ENCODE measurements at regions not wholly inside any gene's neighbourhood (a gene's known extent, or its start where the extent isn't known, plus 50 kb on each side); places are given as distances from the start of the nearest gene placed in this dataset.

GRCh38 chr1:60280256-60280655 is 206.7 kb upstream of the C1orf87 start:
- no peaks in the 10 kb centered on the region for H3K36me3 ChIP-seq (ENCODE audit: control insufficient read depth, insufficient read depth, low read length)
- no peaks in the 10 kb centered on the region for H3K9me3 ChIP-seq (ENCODE audit: control insufficient read depth, insufficient read depth, low read length)
- peaks cover 8% of the 10 kb centered on the region for H3K4me1 ChIP-seq (ENCODE audit: control insufficient read depth, insufficient read depth, low read length)
- DNase-seq (ENCODE audit: low read depth in 4 of 6, low spot score in 6 of 6): peak in 4 of 6 donors; percentile 42 to 88 (median 67)
- 25% methylated on average over 1 of the region's 3 CpGs for WGBS (ENCODE audit: insufficient coverage)
- H3K27ac ChIP-seq (ENCODE audit: low read depth, low read length): peak overlapping the region; percentile 61
- H3K4me3 ChIP-seq (ENCODE audit: low read depth, low read length): no peak overlapping the region
- H3K27me3 ChIP-seq (ENCODE audit: control insufficient read depth, insufficient read depth, low read length): no peaks in the 10 kb centered on the region

- Histone ChIP-seq H3K36me3 (ENCODE audit: control insufficient read depth, insufficient read depth, low read length) (no peaks in the 10 kb centered on the region), H3K4me3 (ENCODE audit: low read depth, low read length) (no peak overlapping the region), H3K9me3 (ENCODE audit: control insufficient read depth, insufficient read depth, low read length) (no peaks in the 10 kb centered on the region), H3K27me3 (ENCODE audit: control insufficient read depth, insufficient read depth, low read length) (no peaks in the 10 kb centered on the region), H3K4me1 (ENCODE audit: control insufficient read depth, insufficient read depth, low read length) (peaks cover 8% of the 10 kb centered on the region), H3K27ac (ENCODE audit: low read depth, low read length) (no peak overlapping the region)
- peak in 1 of 6 donors; percentile 3 for DNase-seq (ENCODE audit: low read depth in 4 of 6, low spot score in 6 of 6)
Measured at GRCh38 chr1:60279798-60280197, 206.2 kb upstream of the C1orf87 start.

GRCh38 chr1:60277269-60277668 is 203.7 kb upstream of the C1orf87 start:
- Histone ChIP-seq H3K4me3 (ENCODE audit: low read depth, low read length) (no peak overlapping the region), H3K27me3 (ENCODE audit: control insufficient read depth, insufficient read depth, low read length) (no peaks in the 10 kb centered on the region), H3K36me3 (ENCODE audit: control insufficient read depth, insufficient read depth, low read length) (no peaks in the 10 kb centered on the region), H3K9me3 (ENCODE audit: control insufficient read depth, insufficient read depth, low read length) (no peaks in the 10 kb centered on the region), H3K4me1 (ENCODE audit: control insufficient read depth, insufficient read depth, low read length) (peaks cover 8% of the 10 kb centered on the region), H3K27ac (ENCODE audit: low read depth, low read length) (no peak overlapping the region)
- no peak for DNase-seq (ENCODE audit: low read depth in 4 of 6, low spot score in 6 of 6)
- no CpG with 5 or more reads among the region's 2 CpGs for WGBS (ENCODE audit: insufficient coverage)

DNA sequence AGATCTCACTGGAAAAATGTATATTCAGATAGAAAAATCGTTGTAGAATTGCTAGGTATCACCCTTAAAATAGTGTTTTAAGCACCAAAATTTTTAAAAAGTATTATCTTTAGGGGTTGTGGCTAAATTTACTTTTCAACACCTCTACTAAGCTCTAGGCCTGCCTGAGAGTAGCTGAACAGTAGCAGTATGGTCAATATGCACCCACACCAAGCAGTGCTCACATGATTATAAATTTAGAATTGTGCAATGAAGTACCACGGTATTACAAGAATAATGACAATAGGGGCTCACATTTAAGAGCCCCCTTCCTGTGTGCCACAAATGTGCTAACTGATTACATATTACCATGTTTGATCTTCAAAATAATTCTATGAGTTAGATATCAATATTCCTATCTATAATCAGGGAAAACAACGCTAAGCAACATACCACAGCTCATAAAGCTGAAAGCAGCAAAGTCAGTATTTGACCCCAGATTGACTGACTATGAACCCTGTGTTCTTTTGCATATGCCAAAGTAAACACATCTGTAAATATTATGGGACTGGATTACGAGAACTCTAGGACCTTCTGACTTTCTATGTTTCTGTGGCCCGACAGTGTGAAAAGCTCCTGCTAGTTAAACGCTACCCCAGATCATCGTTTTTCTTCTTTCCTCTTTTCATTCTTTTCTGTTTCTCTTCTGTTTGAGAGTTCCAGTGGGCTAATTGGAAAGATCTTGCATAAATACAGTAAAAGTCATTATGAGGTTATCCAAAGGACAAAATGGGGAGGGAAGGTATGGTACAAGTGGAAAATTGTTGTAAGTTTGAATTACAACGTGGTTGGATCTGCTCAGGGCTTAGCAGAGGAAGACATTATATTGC is 201.1 kb upstream of the C1orf87 start:
- no peak overlapping the region for H3K27ac ChIP-seq (ENCODE audit: low read depth, low read length)
- DNase-seq (ENCODE audit: low read depth in 4 of 6, low spot score in 6 of 6): peak in 1 of 6 donors; percentile 38
- no peak overlapping the region for H3K4me3 ChIP-seq (ENCODE audit: low read depth, low read length)
- H3K4me1 ChIP-seq (ENCODE audit: control insufficient read depth, insufficient read depth, low read length): no peaks in the 10 kb centered on the region
- H3K27me3 ChIP-seq (ENCODE audit: control insufficient read depth, insufficient read depth, low read length): no peaks in the 10 kb centered on the region
- H3K36me3 ChIP-seq (ENCODE audit: control insufficient read depth, insufficient read depth, low read length): no peaks in the 10 kb centered on the region
- no peaks in the 10 kb centered on the region for H3K9me3 ChIP-seq (ENCODE audit: control insufficient read depth, insufficient read depth, low read length)
- 83% methylated on average over 1 of the region's 8 CpGs for WGBS (ENCODE audit: insufficient coverage)

- Histone ChIP-seq H3K36me3 (ENCODE audit: control insufficient read depth, insufficient read depth, low read length) (no peaks in the 10 kb centered on the region), H3K27me3 (ENCODE audit: control insufficient read depth, insufficient read depth, low read length) (no peaks in the 10 kb centered on the region), H3K9me3 (ENCODE audit: control insufficient read depth, insufficient read depth, low read length) (no peaks in the 10 kb centered on the region), H3K4me3 (ENCODE audit: low read depth, low read length) (no peak overlapping the region), H3K4me1 (ENCODE audit: control insufficient read depth, insufficient read depth, low read length) (no peaks in the 10 kb centered on the region), H3K27ac (ENCODE audit: low read depth, low read length) (no peak overlapping the region)
- no peak for DNase-seq (ENCODE audit: low read depth in 4 of 6, low spot score in 6 of 6)
- WGBS (ENCODE audit: insufficient coverage): no CpG with 5 or more reads among the region's 1 CpG
Measured at GRCh38 chr1:60273185-60273584, 199.6 kb upstream of the C1orf87 start.

DNA sequence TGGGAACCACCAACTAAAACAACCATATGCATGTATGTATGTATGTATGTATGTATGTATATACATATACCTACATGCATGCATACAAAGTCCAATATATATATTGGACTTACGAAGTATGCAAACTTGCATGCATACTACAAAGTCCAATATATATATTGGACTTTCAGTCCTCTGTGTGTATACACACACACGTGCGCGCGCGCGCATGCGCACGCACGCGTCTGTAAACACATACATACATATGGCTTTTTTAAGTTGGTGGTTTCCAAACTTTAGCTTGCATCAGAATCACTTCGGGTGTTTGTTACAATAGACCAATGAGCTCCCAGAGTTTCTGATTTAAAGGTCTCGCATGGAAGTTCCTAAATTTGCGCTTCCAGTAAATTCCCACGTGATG is 197.5 kb upstream of the C1orf87 start:
- Histone ChIP-seq H3K4me3 (ENCODE audit: low read depth, low read length) (no peak overlapping the region), H3K9me3 (ENCODE audit: control insufficient read depth, insufficient read depth, low read length) (no peaks in the 10 kb centered on the region), H3K4me1 (ENCODE audit: control insufficient read depth, insufficient read depth, low read length) (no peaks in the 10 kb centered on the region), H3K27ac (ENCODE audit: low read depth, low read length) (no peak overlapping the region), H3K27me3 (ENCODE audit: control insufficient read depth, insufficient read depth, low read length) (no peaks in the 10 kb centered on the region), H3K36me3 (ENCODE audit: control insufficient read depth, insufficient read depth, low read length) (no peaks in the 10 kb centered on the region)
- 98% methylated on average over 4 of the region's 15 CpGs for WGBS (ENCODE audit: insufficient coverage)
- no peak for DNase-seq (ENCODE audit: low read depth in 4 of 6, low spot score in 6 of 6)

DNA sequence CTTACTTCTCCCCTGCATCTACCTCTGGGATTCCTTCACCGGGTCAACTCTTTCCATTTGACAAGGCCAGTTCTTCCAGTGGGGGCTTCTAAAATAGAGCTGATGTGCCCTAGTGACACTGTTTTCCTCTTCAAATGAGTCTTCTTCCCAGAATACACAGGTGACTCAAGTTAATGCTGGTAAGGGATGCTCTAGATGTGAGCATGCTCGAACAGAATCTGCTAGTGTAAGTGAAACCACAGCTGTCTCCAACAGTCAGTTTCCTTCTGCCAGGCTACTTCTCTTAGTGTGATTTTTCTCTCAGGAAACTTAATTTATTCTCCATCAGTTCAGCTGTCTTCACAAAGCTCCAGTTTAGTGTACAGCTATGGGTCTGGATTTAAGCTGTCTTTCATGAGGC is 194.9 kb upstream of the C1orf87 start:
- WGBS (ENCODE audit: insufficient coverage): 100% methylated on average over 1 of the region's 2 CpGs
- no peak overlapping the region for H3K27ac ChIP-seq (ENCODE audit: low read depth, low read length)

DNA sequence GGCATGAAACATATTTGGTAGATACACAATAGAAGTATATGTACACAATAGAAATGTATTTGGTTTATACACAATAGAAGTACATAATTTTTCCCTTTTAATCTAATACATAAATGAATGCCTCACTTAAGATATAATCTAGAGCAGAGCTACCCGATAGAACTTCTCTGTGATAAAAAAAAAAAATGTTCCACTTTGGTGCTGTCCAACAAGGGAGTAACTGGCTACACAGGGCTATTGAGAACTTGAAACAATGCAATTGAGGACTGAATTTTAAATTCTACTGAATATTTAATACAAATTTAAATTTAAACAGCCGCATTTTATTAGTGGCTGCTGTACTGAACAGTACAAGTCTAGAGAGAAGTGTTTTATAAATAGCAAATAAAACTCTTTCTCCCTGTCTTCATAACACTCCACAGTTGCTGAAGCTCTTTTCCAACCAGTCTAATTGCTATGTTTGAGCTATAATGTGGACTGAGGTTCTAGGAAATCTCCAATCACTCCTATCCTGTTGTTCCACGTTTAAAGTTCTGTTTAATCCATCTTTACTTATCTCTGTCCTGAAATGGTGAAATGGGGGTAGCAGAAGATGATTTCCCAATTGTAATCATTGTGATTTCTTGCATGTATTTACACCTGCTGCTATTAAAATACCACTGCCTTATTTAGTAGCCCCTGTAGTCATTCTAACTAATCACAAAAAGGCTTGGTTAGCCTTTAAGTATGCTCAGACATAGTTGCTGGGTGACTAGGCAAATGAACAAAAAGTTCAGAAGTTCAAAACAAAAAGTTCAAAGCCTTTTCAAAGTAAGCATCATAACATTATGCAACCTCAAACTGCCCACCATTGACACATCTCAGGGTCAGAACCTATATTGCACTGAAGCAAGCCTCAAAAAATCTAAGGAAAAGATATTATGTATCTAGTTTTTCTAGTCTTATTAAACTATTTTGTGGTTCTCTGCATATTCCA is 192.3 kb upstream of the C1orf87 start:
- WGBS (ENCODE audit: insufficient coverage): no CpG with 5 or more reads among the region's 3 CpGs

More for the DNA sequence above, 194.9 kb upstream of the C1orf87 start:
- Histone ChIP-seq H3K4me3 (ENCODE audit: low read depth, low read length) (no peak overlapping the region), H3K36me3 (ENCODE audit: control insufficient read depth, insufficient read depth, low read length) (no peaks in the 10 kb centered on the region), H3K9me3 (ENCODE audit: control insufficient read depth, insufficient read depth, low read length) (no peaks in the 10 kb centered on the region), H3K27me3 (ENCODE audit: control insufficient read depth, insufficient read depth, low read length) (no peaks in the 10 kb centered on the region), H3K4me1 (ENCODE audit: control insufficient read depth, insufficient read depth, low read length) (no peaks in the 10 kb centered on the region)
- DNase-seq (ENCODE audit: low read depth in 4 of 6, low spot score in 6 of 6): no peak

GRCh38 chr1:60262701-60263100 is 189.1 kb upstream of the C1orf87 start:
- Histone ChIP-seq H3K4me1 (ENCODE audit: control insufficient read depth, insufficient read depth, low read length) (no peaks in the 10 kb centered on the region), H3K36me3 (ENCODE audit: control insufficient read depth, insufficient read depth, low read length) (no peaks in the 10 kb centered on the region)

More for the DNA sequence above, 192.3 kb upstream of the C1orf87 start:
- H3K4me1 ChIP-seq (ENCODE audit: control insufficient read depth, insufficient read depth, low read length): no peaks in the 10 kb centered on the region
- H3K27me3 ChIP-seq (ENCODE audit: control insufficient read depth, insufficient read depth, low read length): no peaks in the 10 kb centered on the region
- no peak for DNase-seq (ENCODE audit: low read depth in 4 of 6, low spot score in 6 of 6)
- H3K4me3 ChIP-seq (ENCODE audit: low read depth, low read length): no peak overlapping the region
- H3K36me3 ChIP-seq (ENCODE audit: control insufficient read depth, insufficient read depth, low read length): no peaks in the 10 kb centered on the region
- no peak overlapping the region for H3K27ac ChIP-seq (ENCODE audit: low read depth, low read length)
- no peaks in the 10 kb centered on the region for H3K9me3 ChIP-seq (ENCODE audit: control insufficient read depth, insufficient read depth, low read length)

More at GRCh38 chr1:60262701-60263100, 189.1 kb upstream of the C1orf87 start:
- DNase-seq (ENCODE audit: low read depth in 4 of 6, low spot score in 6 of 6): no peak
- no peak overlapping the region for H3K4me3 ChIP-seq (ENCODE audit: low read depth, low read length)
- H3K27ac ChIP-seq (ENCODE audit: low read depth, low read length): no peak overlapping the region
- no peaks in the 10 kb centered on the region for H3K27me3 ChIP-seq (ENCODE audit: control insufficient read depth, insufficient read depth, low read length)
- no peaks in the 10 kb centered on the region for H3K9me3 ChIP-seq (ENCODE audit: control insufficient read depth, insufficient read depth, low read length)
- WGBS (ENCODE audit: insufficient coverage): no CpG with 5 or more reads among the region's 2 CpGs

Data from spinal cord (tissue), 9 donors.